ENCODE measurements at regions not wholly inside any gene's neighbourhood (a gene's known extent, or its start where the extent isn't known, plus 50 kb on each side); places are given as distances from the start of the nearest gene placed in this dataset.

DNA sequence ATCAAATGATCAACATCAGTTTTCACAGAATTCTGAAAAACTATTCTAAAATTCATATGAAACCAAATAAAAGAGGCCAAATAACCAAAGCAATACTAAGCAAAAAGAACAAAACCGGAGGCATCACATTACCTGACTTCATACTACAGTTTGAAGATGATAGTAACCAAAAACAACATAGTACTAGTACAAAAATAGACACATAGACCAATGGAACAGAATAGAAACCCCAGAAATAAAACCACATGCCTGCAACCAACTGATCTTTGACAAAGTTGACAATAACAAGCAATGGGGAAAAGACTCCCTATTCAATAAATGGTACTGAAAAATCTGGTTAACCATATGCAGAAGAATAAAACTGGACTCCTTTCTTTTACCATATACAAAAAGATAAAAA lies 75.7 kb upstream of the FXR1 start:
- Histone ChIP-seq H3K9me3 (replicated peaks; ENCODE audit: control insufficient read depth, insufficient read depth, low read length) (no peaks in the 10 kb centered on the region), H3K79me2 (ENCODE audit: control insufficient read depth, insufficient read depth, low read length) (no peaks in the 10 kb centered on the region), H3K9me1 (replicated peaks; ENCODE audit: control insufficient read depth, extremely low read depth, insufficient read depth, low read length) (no peaks in the 10 kb centered on the region), H2AFZ (ENCODE audit: low read depth, low read length) (no peak overlapping the region), H4K20me1 (replicated peaks; ENCODE audit: control insufficient read depth, extremely low read depth, insufficient read depth, low read length) (no peaks in the 10 kb centered on the region), H3K4me3 (replicated peaks in 1 of 3; ENCODE audit: insufficient read depth in 1 of 3, low read depth in 1 of 3, low read length in 3 of 3) (no peak overlapping the region), H3K4me1 (ENCODE audit: control insufficient read depth, extremely low read depth, insufficient read depth, low read length) (no peaks in the 10 kb centered on the region), H3K27me3 (ENCODE audit: control insufficient read depth in 2 of 2, insufficient read depth in 2 of 2, low read length in 2 of 2) (no peaks in the 10 kb centered on the region), H3K36me3 (ENCODE audit: control insufficient read depth in 2 of 2, extremely low read depth in 1 of 2, insufficient read depth in 2 of 2, low read length in 2 of 2) (no peaks in the 10 kb centered on the region), H3K9ac (replicated peaks; ENCODE audit: extremely low read depth, insufficient read depth, low read length) (no peak overlapping the region), H3K27ac (ENCODE audit: insufficient read depth, low read depth, low read length) (no peak overlapping the region), H3K4me2 (ENCODE audit: insufficient read depth, low read length) (no peak overlapping the region)
- POLR2A ChIA-PET, result no interaction called here
- dilution Hi-C loops (cut with MboI; ENCODE audit: extremely low pct_ligation_motif_present, low sequenced_read_pairs) (no loop called here), intact Hi-C loops (cut with micrococcal nuclease) (no loop called here)
- TF ChIP-seq MAX (IDR thresholded peaks at IDR 0.05; ENCODE audit: insufficient read depth, insufficient read length) (no peak), POLR2A (IDR thresholded peaks at IDR 0.05; ENCODE audit: low read depth, low read length) (no peak), MYC (IDR thresholded peaks at IDR 0.05; ENCODE audit: low read depth, low read length) (no peak), EZH2 (IDR thresholded peaks at IDR 0.05; ENCODE audit: borderline replicate concordance, low read depth, low read length, severe bottlenecking) (no peak), GATA2 (IDR thresholded peaks at IDR 0.05; ENCODE audit: insufficient read depth, insufficient read length, low read depth, low read length) (no peak), FOS (IDR thresholded peaks at IDR 0.05; ENCODE audit: borderline replicate concordance, insufficient read depth, low read length) (no peak), JUN (IDR thresholded peaks at IDR 0.05; ENCODE audit: borderline replicate concordance, insufficient read depth, insufficient read length, low read depth) (no peak)
- TF ChIP-seq, protein P1, sequence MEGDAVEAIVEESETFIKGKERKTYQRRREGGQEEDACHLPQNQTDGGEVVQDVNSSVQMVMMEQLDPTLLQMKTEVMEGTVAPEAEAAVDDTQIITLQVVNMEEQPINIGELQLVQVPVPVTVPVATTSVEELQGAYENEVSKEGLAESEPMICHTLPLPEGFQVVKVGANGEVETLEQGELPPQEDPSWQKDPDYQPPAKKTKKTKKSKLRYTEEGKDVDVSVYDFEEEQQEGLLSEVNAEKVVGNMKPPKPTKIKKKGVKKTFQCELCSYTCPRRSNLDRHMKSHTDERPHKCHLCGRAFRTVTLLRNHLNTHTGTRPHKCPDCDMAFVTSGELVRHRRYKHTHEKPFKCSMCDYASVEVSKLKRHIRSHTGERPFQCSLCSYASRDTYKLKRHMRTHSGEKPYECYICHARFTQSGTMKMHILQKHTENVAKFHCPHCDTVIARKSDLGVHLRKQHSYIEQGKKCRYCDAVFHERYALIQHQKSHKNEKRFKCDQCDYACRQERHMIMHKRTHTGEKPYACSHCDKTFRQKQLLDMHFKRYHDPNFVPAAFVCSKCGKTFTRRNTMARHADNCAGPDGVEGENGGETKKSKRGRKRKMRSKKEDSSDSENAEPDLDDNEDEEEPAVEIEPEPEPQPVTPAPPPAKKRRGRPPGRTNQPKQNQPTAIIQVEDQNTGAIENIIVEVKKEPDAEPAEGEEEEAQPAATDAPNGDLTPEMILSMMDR (IDR thresholded peaks at IDR 0.05; ENCODE audit: extremely low read depth in 1 of 2, insufficient read depth in 1 of 2, low read depth in 1 of 2, low read length in 2 of 2), result no peak
- FAIRE-seq (no peak), DNase-seq (ENCODE audit: low read depth, low spot score) (no peak)
- CTCF ChIA-PET, result no interaction called here
- no TSS peak for BruUV-seq (replicated peaks)

Measured in endothelial cell of umbilical vein (primary cell).